ENCODE measurements at regions not wholly inside any gene's neighbourhood (a gene's known extent, or its start where the extent isn't known, plus 50 kb on each side); places are given as distances from the start of the nearest gene placed in this dataset.

DNA sequence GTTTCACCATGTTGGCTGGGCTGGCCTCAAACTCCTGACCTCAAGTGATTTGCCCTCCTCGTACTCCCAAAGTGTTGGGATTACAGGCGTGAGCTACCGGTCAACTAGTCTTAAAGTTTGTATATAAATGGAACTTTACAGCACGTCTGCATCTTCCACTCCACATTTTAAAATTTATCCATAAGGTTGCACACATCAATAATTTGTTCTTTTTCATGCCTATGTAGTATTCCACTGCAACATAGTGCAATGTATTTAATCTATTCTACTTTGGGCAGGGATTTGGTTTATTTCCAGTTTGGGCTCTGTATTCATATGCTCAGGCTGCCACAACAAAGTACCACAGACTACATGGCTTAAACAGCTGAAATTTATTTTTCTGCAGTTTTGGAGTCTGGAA is 90.0 kb downstream of the NPTX2 start:
- Histone ChIP-seq H3K4me3 (ENCODE audit: low read depth, low read length, poor library complexity, severe bottlenecking) (no peak overlapping the region), H3K4me1 (ENCODE audit: insufficient read depth, low read length, poor library complexity, severe bottlenecking) (no peaks in the 10 kb centered on the region), H3K36me3 (ENCODE audit: insufficient read depth, low read length, poor library complexity, severe bottlenecking) (no peaks in the 10 kb centered on the region), H3K27ac (ENCODE audit: low read depth, low read length, poor library complexity, severe bottlenecking) (no peak overlapping the region), H3K9me3 (ENCODE audit: low read depth, low read length, poor library complexity, severe bottlenecking) (no peaks in the 10 kb centered on the region), H3K27me3 (replicated peaks; ENCODE audit: insufficient read depth, low read depth, low read length, poor library complexity) (peaks cover 62% of the 10 kb centered on the region)
- TF ChIP-seq EZH2 (IDR thresholded peaks at IDR 0.05; ENCODE audit: borderline replicate concordance, low read depth, low read length, poor library complexity, severe bottlenecking) = no peak
- TF ChIP-seq, protein P1, sequence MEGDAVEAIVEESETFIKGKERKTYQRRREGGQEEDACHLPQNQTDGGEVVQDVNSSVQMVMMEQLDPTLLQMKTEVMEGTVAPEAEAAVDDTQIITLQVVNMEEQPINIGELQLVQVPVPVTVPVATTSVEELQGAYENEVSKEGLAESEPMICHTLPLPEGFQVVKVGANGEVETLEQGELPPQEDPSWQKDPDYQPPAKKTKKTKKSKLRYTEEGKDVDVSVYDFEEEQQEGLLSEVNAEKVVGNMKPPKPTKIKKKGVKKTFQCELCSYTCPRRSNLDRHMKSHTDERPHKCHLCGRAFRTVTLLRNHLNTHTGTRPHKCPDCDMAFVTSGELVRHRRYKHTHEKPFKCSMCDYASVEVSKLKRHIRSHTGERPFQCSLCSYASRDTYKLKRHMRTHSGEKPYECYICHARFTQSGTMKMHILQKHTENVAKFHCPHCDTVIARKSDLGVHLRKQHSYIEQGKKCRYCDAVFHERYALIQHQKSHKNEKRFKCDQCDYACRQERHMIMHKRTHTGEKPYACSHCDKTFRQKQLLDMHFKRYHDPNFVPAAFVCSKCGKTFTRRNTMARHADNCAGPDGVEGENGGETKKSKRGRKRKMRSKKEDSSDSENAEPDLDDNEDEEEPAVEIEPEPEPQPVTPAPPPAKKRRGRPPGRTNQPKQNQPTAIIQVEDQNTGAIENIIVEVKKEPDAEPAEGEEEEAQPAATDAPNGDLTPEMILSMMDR (conservative IDR thresholded peaks at IDR 0.05; ENCODE audit: low read depth, low read length) = no peak
- ChIA-PET CTCF (no interaction called here), POLR2A (ENCODE audit: low non-redundant PET) (no interaction called here)
- intact Hi-C loops (cut with micrococcal nuclease; ENCODE audit: unreplicated experiment) = no loop called here
- no TSS peak for BruUV-seq (replicated peaks)
- DNase-seq (ENCODE audit: low spot score) = no peak

DNA sequence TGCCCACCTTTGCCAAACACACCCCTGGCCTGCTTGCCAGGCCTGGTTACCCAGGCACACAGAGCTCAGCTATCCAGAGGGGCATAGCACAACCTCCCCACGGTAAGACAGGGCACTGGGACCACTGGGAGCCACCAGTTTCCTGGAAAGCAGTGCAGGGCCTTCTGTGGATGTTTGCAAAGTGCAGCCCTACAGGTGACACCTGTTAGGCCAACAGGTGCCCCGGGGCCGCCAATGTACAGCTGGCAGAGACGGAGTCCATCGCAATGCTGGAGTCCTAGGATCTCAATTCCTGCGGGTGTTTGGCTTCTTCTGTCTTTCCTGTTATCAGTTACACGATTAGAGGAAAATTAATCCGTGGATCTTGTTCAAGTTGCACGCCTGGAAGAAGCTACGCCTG is 94.9 kb downstream of the NPTX2 start:
- ChIA-PET CTCF (no interaction called here), POLR2A (ENCODE audit: low non-redundant PET) (no interaction called here)
- no peak for DNase-seq (ENCODE audit: low spot score)
- Histone ChIP-seq H3K27me3 (replicated peaks; ENCODE audit: insufficient read depth, low read depth, low read length, poor library complexity) (peaks cover 43% of the 10 kb centered on the region), H3K27ac (ENCODE audit: low read depth, low read length, poor library complexity, severe bottlenecking) (no peak overlapping the region), H3K4me1 (ENCODE audit: insufficient read depth, low read length, poor library complexity, severe bottlenecking) (peaks cover 15% of the 10 kb centered on the region), H3K9me3 (ENCODE audit: low read depth, low read length, poor library complexity, severe bottlenecking) (no peaks in the 10 kb centered on the region), H3K36me3 (ENCODE audit: insufficient read depth, low read length, poor library complexity, severe bottlenecking) (no peaks in the 10 kb centered on the region), H3K4me3 (ENCODE audit: low read depth, low read length, poor library complexity, severe bottlenecking) (no peak overlapping the region)
- TF ChIP-seq, protein P1 (conservative IDR thresholded peaks at IDR 0.05; ENCODE audit: low read depth, low read length) = no peak
- TF ChIP-seq EZH2 (IDR thresholded peaks at IDR 0.05; ENCODE audit: borderline replicate concordance, low read depth, low read length, poor library complexity, severe bottlenecking) = no peak
- intact Hi-C loops (cut with micrococcal nuclease; ENCODE audit: unreplicated experiment) = no loop called here
- BruUV-seq (replicated peaks) = no TSS peak

DNA sequence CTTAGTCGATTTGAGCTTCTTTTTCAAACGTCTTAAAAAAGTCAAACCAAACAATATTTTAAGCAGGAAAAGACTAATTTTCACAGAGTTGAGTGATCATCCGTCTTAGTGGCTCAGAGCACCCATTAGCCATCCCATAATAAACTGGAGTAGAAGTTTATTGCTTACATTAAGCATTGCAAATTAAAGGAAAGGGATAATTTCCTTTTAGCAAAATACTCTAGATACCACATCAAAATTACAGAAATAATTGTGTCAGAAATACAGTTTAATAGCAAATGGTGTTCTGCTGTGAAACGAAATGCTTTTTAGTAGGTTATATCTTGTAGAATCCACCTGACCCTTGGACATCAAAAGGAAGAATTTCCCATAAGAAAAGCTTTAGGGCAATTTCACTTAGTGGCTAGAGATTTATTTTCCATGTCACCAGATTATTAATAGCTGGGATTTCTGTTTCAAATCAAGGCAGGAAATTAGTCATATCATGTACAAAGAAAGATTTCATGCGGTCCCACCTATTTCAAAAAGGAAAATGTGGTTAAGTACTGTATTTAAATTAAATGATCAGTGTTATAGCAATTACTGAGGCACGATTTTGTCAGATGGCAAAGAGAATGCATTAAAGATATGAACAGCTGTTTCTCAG is 96.2 kb downstream of the NPTX2 start:
- Histone ChIP-seq H3K27me3 (replicated peaks; ENCODE audit: insufficient read depth, low read depth, low read length, poor library complexity) (peaks cover 46% of the 10 kb centered on the region), H3K36me3 (ENCODE audit: insufficient read depth, low read length, poor library complexity, severe bottlenecking) (no peaks in the 10 kb centered on the region), H3K4me3 (ENCODE audit: low read depth, low read length, poor library complexity, severe bottlenecking) (no peak overlapping the region), H3K4me1 (ENCODE audit: insufficient read depth, low read length, poor library complexity, severe bottlenecking) (peaks cover 15% of the 10 kb centered on the region), H3K9me3 (ENCODE audit: low read depth, low read length, poor library complexity, severe bottlenecking) (no peaks in the 10 kb centered on the region), H3K27ac (ENCODE audit: low read depth, low read length, poor library complexity, severe bottlenecking) (no peak overlapping the region)
- no peak for TF ChIP-seq EZH2 (IDR thresholded peaks at IDR 0.05; ENCODE audit: borderline replicate concordance, low read depth, low read length, poor library complexity, severe bottlenecking)
- TF ChIP-seq, protein P1 (conservative IDR thresholded peaks at IDR 0.05; ENCODE audit: low read depth, low read length) = no peak
- BruUV-seq (replicated peaks) = no TSS peak
- CTCF ChIA-PET = no interaction called here
- POLR2A ChIA-PET (ENCODE audit: low non-redundant PET) = no interaction called here
- intact Hi-C loops (cut with micrococcal nuclease; ENCODE audit: unreplicated experiment) = no loop called here
- DNase-seq (ENCODE audit: low spot score) = peak; percentile 84

Measured in A673 (cell line).